Astrocyte of the cerebellum (primary cell): ENCODE measurements at regions not wholly inside any gene's neighbourhood (a gene's known extent, or its start where the extent isn't known, plus 50 kb on each side); places are given as distances from the start of the nearest gene placed in this dataset.

Source experiments
- DNase-seq: peaks from one replicate; pipeline ENCODE4 v3.0.0-alpha.2; 2011; ENCODE audit warnings: low read depth
- H3K4me3 ChIP-seq: 2 replicates; pipeline ENCODE4 v1.5.1; 2011; ENCODE audit warnings: mild to moderate bottlenecking, low read depth, low read length, moderate library complexity
- in situ Hi-C: cut with HindIII; loops from 2 replicates; pipeline ENCODE4 v1.10.0; 2017; ENCODE audit warnings: low sequenced_read_pairs
- TF ChIP-seq, protein P1 (sequence below): IDR thresholded peaks from 2 replicates; pipeline ENCODE4 v1.5.1; 2012; ENCODE audit warnings: low read length, low read depth, moderate library complexity, mild to moderate bottlenecking; ENCODE audit errors: missing control alignments

DNA sequence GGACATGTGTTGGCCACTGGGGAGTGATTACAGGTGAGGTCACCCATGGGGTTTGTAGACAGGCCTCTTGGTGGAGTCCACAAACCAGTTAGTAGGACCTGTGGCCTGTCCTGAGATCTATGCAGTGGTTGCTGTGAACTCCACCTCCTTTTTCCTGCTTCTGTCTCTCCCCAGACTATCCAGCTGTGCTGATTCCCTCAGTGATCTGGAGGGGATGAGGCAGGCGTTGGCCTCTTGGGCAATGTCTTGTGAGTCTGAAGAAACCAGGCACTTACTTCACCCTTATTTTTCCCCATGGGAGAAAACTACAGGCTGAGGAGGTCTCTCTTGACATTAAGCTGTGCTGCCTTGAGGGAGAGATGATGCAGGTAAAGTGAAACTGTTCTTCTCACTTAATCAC lies 257.2 kb upstream of the PRICKLE1 start:
- TF ChIP-seq, protein P1, sequence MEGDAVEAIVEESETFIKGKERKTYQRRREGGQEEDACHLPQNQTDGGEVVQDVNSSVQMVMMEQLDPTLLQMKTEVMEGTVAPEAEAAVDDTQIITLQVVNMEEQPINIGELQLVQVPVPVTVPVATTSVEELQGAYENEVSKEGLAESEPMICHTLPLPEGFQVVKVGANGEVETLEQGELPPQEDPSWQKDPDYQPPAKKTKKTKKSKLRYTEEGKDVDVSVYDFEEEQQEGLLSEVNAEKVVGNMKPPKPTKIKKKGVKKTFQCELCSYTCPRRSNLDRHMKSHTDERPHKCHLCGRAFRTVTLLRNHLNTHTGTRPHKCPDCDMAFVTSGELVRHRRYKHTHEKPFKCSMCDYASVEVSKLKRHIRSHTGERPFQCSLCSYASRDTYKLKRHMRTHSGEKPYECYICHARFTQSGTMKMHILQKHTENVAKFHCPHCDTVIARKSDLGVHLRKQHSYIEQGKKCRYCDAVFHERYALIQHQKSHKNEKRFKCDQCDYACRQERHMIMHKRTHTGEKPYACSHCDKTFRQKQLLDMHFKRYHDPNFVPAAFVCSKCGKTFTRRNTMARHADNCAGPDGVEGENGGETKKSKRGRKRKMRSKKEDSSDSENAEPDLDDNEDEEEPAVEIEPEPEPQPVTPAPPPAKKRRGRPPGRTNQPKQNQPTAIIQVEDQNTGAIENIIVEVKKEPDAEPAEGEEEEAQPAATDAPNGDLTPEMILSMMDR, result no peak
- DNase-seq, result no peak
- in situ Hi-C loops, result no loop called here
- no peak overlapping the region for H3K4me3 ChIP-seq

DNA sequence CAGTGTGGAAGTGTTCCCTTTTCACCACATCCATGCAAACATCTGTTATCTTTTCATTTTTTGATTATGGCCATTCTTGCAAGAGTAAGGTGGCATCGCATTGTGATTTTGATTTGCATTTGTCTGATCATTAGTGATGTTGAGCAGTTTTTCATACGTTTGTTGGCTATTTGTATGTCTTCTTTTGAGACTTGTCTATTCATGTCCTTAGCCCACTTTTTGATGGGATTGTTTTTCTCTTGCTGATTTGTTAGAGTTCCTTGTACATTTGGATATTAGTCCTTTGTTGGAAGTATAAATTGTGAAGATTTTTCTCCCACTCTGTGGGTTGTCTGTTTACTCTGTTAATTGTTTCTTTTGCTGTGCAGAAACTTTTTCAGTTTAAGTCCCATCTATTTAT lies 244.5 kb upstream of the PRICKLE1 start:
- in situ Hi-C loops, result no loop called here
- no peak for DNase-seq
- no peak overlapping the region for H3K4me3 ChIP-seq
- TF ChIP-seq, protein P1, result no peak

DNA sequence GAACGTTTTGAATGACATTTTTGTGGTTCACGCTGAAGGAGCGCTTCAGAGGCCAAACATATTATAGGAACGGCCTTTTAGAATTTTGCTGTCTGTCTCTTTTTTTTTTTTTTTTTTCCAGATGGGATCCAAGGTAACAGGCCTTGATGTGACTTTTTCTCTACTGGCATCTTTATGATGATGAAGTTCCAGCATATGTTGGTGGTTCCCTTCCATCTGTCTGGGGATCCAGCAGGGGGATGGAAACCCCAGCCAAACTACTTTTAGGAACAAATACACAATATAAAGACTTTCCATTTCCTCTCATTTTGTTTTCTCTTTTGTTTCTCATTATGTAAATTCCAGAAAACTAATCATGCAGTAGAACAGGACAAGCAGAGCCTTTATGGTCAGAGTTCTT lies 239.3 kb upstream of the PRICKLE1 start:
- in situ Hi-C loops, result no loop called here
- H3K4me3 ChIP-seq, result no peak overlapping the region
- TF ChIP-seq, protein P1, result no peak
- no peak for DNase-seq

DNA sequence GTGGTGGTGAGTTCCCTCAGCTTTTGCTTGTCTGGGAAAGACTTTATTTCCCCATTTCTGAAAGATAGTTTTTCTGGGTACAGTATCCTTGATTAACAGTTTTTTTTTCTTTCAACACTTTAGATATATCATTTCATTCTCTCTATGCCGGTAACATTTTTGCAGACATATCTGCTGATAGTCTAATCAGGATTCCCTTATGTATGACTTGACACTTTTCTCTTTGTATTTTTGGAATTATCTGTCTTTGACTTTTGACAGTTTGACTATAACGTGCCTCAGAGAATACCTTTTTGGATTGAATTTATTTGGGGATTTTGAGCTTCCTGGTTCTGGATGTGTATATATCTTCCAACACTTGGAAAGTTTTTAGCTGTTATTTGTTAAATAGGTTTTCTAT lies 234.8 kb upstream of the PRICKLE1 start:
- TF ChIP-seq, protein P1, result no peak
- no peak overlapping the region for H3K4me3 ChIP-seq
- DNase-seq, result no peak
- in situ Hi-C loops, result no loop called here

DNA sequence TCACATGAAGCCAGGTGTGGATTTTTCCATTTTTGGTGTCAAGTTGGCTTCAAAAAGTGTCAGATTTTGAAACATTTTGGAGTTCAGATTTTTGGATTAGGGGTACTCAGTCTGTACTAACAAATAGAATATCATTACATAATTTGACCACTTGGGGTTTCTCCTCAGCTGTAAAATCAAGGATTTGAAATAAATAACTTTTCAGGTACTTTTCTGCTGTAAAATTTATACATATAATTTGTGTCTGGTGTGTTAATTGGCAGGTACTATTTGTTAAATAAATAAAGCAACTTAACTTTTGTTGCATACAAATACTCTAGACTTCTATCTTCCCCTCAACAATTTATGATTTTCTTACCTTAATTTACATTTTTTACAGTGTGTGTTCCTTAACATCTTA lies 234.1 kb upstream of the PRICKLE1 start:
- in situ Hi-C loops, result no loop called here
- no peak for DNase-seq
- no peak overlapping the region for H3K4me3 ChIP-seq
- TF ChIP-seq, protein P1, result no peak

DNA sequence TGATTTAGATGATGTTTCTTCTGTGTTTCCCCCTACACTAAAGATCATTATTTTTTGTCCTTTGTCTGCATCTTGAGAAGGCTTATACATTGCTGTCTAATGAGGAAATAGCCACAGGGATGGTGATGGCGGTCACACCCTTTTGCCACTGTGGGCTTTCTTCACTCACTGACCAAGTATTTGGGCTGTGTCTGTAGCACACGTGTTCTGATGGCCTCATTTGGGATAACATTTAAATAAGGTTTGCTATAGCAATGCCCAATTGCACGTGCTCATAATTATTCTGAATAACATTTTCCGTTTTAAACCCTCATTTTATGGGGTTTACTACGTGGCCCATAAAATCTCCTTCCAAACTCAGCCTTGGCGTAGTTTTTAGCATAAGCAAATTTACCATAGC lies 230.3 kb upstream of the PRICKLE1 start:
- TF ChIP-seq, protein P1, result no peak
- no peak for DNase-seq
- H3K4me3 ChIP-seq, result no peak overlapping the region
- in situ Hi-C loops, result no loop called here

DNA sequence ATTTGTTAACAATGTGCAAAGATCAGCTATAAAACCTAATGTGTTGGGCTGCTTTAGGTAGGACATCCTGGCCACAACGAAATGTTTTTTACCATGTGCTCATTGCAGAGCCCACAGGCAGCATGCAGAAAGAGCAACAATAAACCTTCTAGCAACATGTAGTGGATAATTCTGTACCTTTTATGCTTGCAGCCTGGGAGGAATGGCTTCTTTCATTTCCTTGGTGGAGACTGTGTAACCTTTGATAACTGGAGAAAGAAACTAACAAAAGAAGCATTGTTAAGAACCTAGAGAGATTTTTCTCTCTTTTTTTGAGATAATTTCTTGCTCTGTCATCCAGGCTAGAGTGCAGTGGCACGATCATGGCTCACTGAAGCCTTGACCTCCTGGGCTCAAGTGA lies 225.5 kb upstream of the PRICKLE1 start:
- TF ChIP-seq, protein P1, result no peak
- DNase-seq, result no peak
- in situ Hi-C loops, result no loop called here

More for the DNA sequence above, 225.5 kb upstream of the PRICKLE1 start:
- H3K4me3 ChIP-seq, result no peak overlapping the region
